ENCODE measurements at regions not wholly inside any gene's neighbourhood (a gene's known extent, or its start where the extent isn't known, plus 50 kb on each side); places are given as distances from the start of the nearest gene placed in this dataset.

- Histone ChIP-seq H3K36me3 (ENCODE audit: insufficient read depth, low read length) (no peaks in the 10 kb centered on the region), H3K4me3 (ENCODE audit: low read depth in 1 of 2, low read length in 2 of 2) (no peak overlapping the region), H3K9ac (ENCODE audit: low read length) (no peak overlapping the region), H3K9me3 (ENCODE audit: low read length) (no peaks in the 10 kb centered on the region), H3K27me3 (ENCODE audit: control insufficient read depth in 1 of 2, insufficient read depth in 2 of 2, low read length in 2 of 2) (no peaks in the 10 kb centered on the region), H3K27ac (ENCODE audit: low read depth, low read length) (no peak overlapping the region), H3K4me1 (ENCODE audit: insufficient read depth, low read length) (no peaks in the 10 kb centered on the region)
Observed at GRCh38 chr6:9507136-9507895, 907.6 kb downstream of the TFAP2A start.

- Histone ChIP-seq H3K27me3 (ENCODE audit: control insufficient read depth in 1 of 2, insufficient read depth in 2 of 2, low read length in 2 of 2) (no peaks in the 10 kb centered on the region), H3K4me1 (ENCODE audit: insufficient read depth, low read length) (no peaks in the 10 kb centered on the region), H3K9me3 (ENCODE audit: low read length) (no peaks in the 10 kb centered on the region), H3K9ac (ENCODE audit: low read length) (no peak overlapping the region), H3K27ac (ENCODE audit: low read depth, low read length) (no peak overlapping the region), H3K36me3 (ENCODE audit: insufficient read depth, low read length) (no peaks in the 10 kb centered on the region), H3K4me3 (ENCODE audit: low read depth in 1 of 2, low read length in 2 of 2) (no peak overlapping the region)
Observed at GRCh38 chr6:9504191-9504590, 910.7 kb downstream of the TFAP2A start.

GRCh38 chr6:9503111-9503761 is 911.6 kb downstream of the TFAP2A start:
- no peak overlapping the region for H3K9ac ChIP-seq (ENCODE audit: low read length)
- no peak overlapping the region for H3K27ac ChIP-seq (ENCODE audit: low read depth, low read length)
- H3K36me3 ChIP-seq (ENCODE audit: insufficient read depth, low read length), result no peaks in the 10 kb centered on the region
- H3K4me3 ChIP-seq (ENCODE audit: low read depth in 1 of 2, low read length in 2 of 2), result no peak overlapping the region
- H3K4me1 ChIP-seq (ENCODE audit: insufficient read depth, low read length), result no peaks in the 10 kb centered on the region
- H3K9me3 ChIP-seq (ENCODE audit: low read length), result no peaks in the 10 kb centered on the region
- no peaks in the 10 kb centered on the region for H3K27me3 ChIP-seq (ENCODE audit: control insufficient read depth in 1 of 2, insufficient read depth in 2 of 2, low read length in 2 of 2)

GRCh38 chr6:9499709-9500108 is 915.2 kb downstream of the TFAP2A start:
- Histone ChIP-seq H3K9ac (ENCODE audit: low read length) (no peak overlapping the region), H3K4me1 (ENCODE audit: insufficient read depth, low read length) (no peaks in the 10 kb centered on the region), H3K27me3 (ENCODE audit: control insufficient read depth in 1 of 2, insufficient read depth in 2 of 2, low read length in 2 of 2) (no peaks in the 10 kb centered on the region), H3K27ac (ENCODE audit: low read depth, low read length) (no peak overlapping the region), H3K36me3 (ENCODE audit: insufficient read depth, low read length) (no peaks in the 10 kb centered on the region), H3K9me3 (ENCODE audit: low read length) (no peaks in the 10 kb centered on the region), H3K4me3 (ENCODE audit: low read depth in 1 of 2, low read length in 2 of 2) (no peak overlapping the region)

- H3K27ac ChIP-seq (ENCODE audit: low read depth, low read length), result no peak overlapping the region
- H3K27me3 ChIP-seq (ENCODE audit: control insufficient read depth in 1 of 2, insufficient read depth in 2 of 2, low read length in 2 of 2), result no peaks in the 10 kb centered on the region
- H3K4me3 ChIP-seq (ENCODE audit: low read depth in 1 of 2, low read length in 2 of 2), result no peak overlapping the region
- no peak overlapping the region for H3K9ac ChIP-seq (ENCODE audit: low read length)
- no peaks in the 10 kb centered on the region for H3K9me3 ChIP-seq (ENCODE audit: low read length)
- no peaks in the 10 kb centered on the region for H3K36me3 ChIP-seq (ENCODE audit: insufficient read depth, low read length)
- no peaks in the 10 kb centered on the region for H3K4me1 ChIP-seq (ENCODE audit: insufficient read depth, low read length)
Observed at GRCh38 chr6:9496837-9497236, 918.0 kb downstream of the TFAP2A start.

GRCh38 chr6:9494864-9495263 is 920.0 kb downstream of the TFAP2A start:
- H3K27ac ChIP-seq (ENCODE audit: low read depth, low read length), result no peak overlapping the region
- H3K4me3 ChIP-seq (ENCODE audit: low read depth in 1 of 2, low read length in 2 of 2), result no peak overlapping the region
- no peaks in the 10 kb centered on the region for H3K9me3 ChIP-seq (ENCODE audit: low read length)
- no peaks in the 10 kb centered on the region for H3K4me1 ChIP-seq (ENCODE audit: insufficient read depth, low read length)
- no peaks in the 10 kb centered on the region for H3K36me3 ChIP-seq (ENCODE audit: insufficient read depth, low read length)
- no peak overlapping the region for H3K9ac ChIP-seq (ENCODE audit: low read length)
- no peaks in the 10 kb centered on the region for H3K27me3 ChIP-seq (ENCODE audit: control insufficient read depth in 1 of 2, insufficient read depth in 2 of 2, low read length in 2 of 2)

- H3K9me3 ChIP-seq (ENCODE audit: low read length), result no peaks in the 10 kb centered on the region
- H3K4me3 ChIP-seq (ENCODE audit: low read depth in 1 of 2, low read length in 2 of 2), result no peak overlapping the region
- no peaks in the 10 kb centered on the region for H3K4me1 ChIP-seq (ENCODE audit: insufficient read depth, low read length)
- H3K27ac ChIP-seq (ENCODE audit: low read depth, low read length), result no peak overlapping the region
- no peaks in the 10 kb centered on the region for H3K27me3 ChIP-seq (ENCODE audit: control insufficient read depth in 1 of 2, insufficient read depth in 2 of 2, low read length in 2 of 2)
- H3K36me3 ChIP-seq (ENCODE audit: insufficient read depth, low read length), result no peaks in the 10 kb centered on the region
- no peak overlapping the region for H3K9ac ChIP-seq (ENCODE audit: low read length)
Observed at GRCh38 chr6:9492790-9493189, 922.1 kb downstream of the TFAP2A start.

GRCh38 chr6:9487128-9487527 is 927.7 kb downstream of the TFAP2A start:
- H3K27ac ChIP-seq (ENCODE audit: low read depth, low read length), result no peak overlapping the region
- H3K4me1 ChIP-seq (ENCODE audit: insufficient read depth, low read length), result no peaks in the 10 kb centered on the region
- H3K9ac ChIP-seq (ENCODE audit: low read length), result no peak overlapping the region
- no peaks in the 10 kb centered on the region for H3K36me3 ChIP-seq (ENCODE audit: insufficient read depth, low read length)
- H3K9me3 ChIP-seq (ENCODE audit: low read length), result no peaks in the 10 kb centered on the region
- H3K27me3 ChIP-seq (ENCODE audit: control insufficient read depth in 1 of 2, insufficient read depth in 2 of 2, low read length in 2 of 2), result no peaks in the 10 kb centered on the region
- H3K4me3 ChIP-seq (ENCODE audit: low read depth in 1 of 2, low read length in 2 of 2), result no peak overlapping the region

GRCh38 chr6:9485992-9486391 is 928.9 kb downstream of the TFAP2A start:
- H3K27me3 ChIP-seq (ENCODE audit: control insufficient read depth in 1 of 2, insufficient read depth in 2 of 2, low read length in 2 of 2), result no peaks in the 10 kb centered on the region
- no peaks in the 10 kb centered on the region for H3K36me3 ChIP-seq (ENCODE audit: insufficient read depth, low read length)
- no peaks in the 10 kb centered on the region for H3K4me1 ChIP-seq (ENCODE audit: insufficient read depth, low read length)
- H3K27ac ChIP-seq (ENCODE audit: low read depth, low read length), result no peak overlapping the region
- no peak overlapping the region for H3K4me3 ChIP-seq (ENCODE audit: low read depth in 1 of 2, low read length in 2 of 2)
- H3K9me3 ChIP-seq (ENCODE audit: low read length), result no peaks in the 10 kb centered on the region
- H3K9ac ChIP-seq (ENCODE audit: low read length), result no peak overlapping the region

- Histone ChIP-seq H3K27me3 (ENCODE audit: control insufficient read depth in 1 of 2, insufficient read depth in 2 of 2, low read length in 2 of 2) (no peaks in the 10 kb centered on the region), H3K27ac (ENCODE audit: low read depth, low read length) (no peak overlapping the region), H3K4me1 (ENCODE audit: insufficient read depth, low read length) (no peaks in the 10 kb centered on the region)
Observed at GRCh38 chr6:9484686-9485085, 930.2 kb downstream of the TFAP2A start.

GRCh38 chr6:9484091-9484490 is 930.8 kb downstream of the TFAP2A start:
- no peak overlapping the region for H3K9ac ChIP-seq (ENCODE audit: low read length)
- no peaks in the 10 kb centered on the region for H3K36me3 ChIP-seq (ENCODE audit: insufficient read depth, low read length)
- H3K4me3 ChIP-seq (ENCODE audit: low read depth in 1 of 2, low read length in 2 of 2), result no peak overlapping the region
- no peaks in the 10 kb centered on the region for H3K27me3 ChIP-seq (ENCODE audit: control insufficient read depth in 1 of 2, insufficient read depth in 2 of 2, low read length in 2 of 2)
- H3K4me1 ChIP-seq (ENCODE audit: insufficient read depth, low read length), result no peaks in the 10 kb centered on the region
- H3K27ac ChIP-seq (ENCODE audit: low read depth, low read length), result no peak overlapping the region
- H3K9me3 ChIP-seq (ENCODE audit: low read length), result no peaks in the 10 kb centered on the region

More at GRCh38 chr6:9484686-9485085, 930.2 kb downstream of the TFAP2A start:
- Histone ChIP-seq H3K36me3 (ENCODE audit: insufficient read depth, low read length) (no peaks in the 10 kb centered on the region), H3K9ac (ENCODE audit: low read length) (no peak overlapping the region), H3K9me3 (ENCODE audit: low read length) (no peaks in the 10 kb centered on the region), H3K4me3 (ENCODE audit: low read depth in 1 of 2, low read length in 2 of 2) (no peak overlapping the region)
